Gastroesophageal sphincter (tissue), 4 donors: ENCODE measurements at regions not wholly inside any gene's neighbourhood (a gene's known extent, or its start where the extent isn't known, plus 50 kb on each side); places are given as distances from the start of the nearest gene placed in this dataset.

Experiments
- ATAC-seq: fragments of 150-250 bp; one replicate; pipeline ENCODE4 v1.9.1; 2016; ENCODE audit warnings: mild to moderate bottlenecking, moderate library complexity
- H3K27ac ChIP-seq, 4 donors: fragments of 200-600 bp; sonication (generic) in 3 of 4; 1 replicate in 3 of 4; 2 replicates in 1 of 4; pipeline ENCODE4 v1.5.1; 2016 to 2019
- H3K27me3 ChIP-seq: fragments of 200-600 bp; sonication (generic); one replicate; pipeline ENCODE4 v1.5.1; 2019
- H3K36me3 ChIP-seq, 2 donors: fragments of 200-600 bp; sonication (generic); one replicate each; pipeline ENCODE4 v1.5.1; 2019; ENCODE audit warnings: control low read depth in 1 of 2
- H3K4me1 ChIP-seq, 3 donors: fragments of 200-600 bp; sonication (generic); 1 replicate in 2 of 3; 2 replicates in 1 of 3; pipeline ENCODE4 v1.5.1; 2016 to 2019; ENCODE audit warnings: control low read depth in 2 of 3
- H3K4me3 ChIP-seq, 2 donors: fragments of 200-600 bp; sonication (generic); one replicate each; pipeline ENCODE4 v1.5.1; 2019; ENCODE audit warnings: mild to moderate bottlenecking in 1 of 2, moderate library complexity in 1 of 2
- H3K9me3 ChIP-seq, 3 donors: fragments of 200-600 bp; sonication (generic); one replicate each; pipeline ENCODE4 v1.5.1; 2017 to 2019; ENCODE audit warnings: control low read depth in 2 of 3
- CTCF ChIP-seq, 4 experiments: fragments of 200-600 bp in 2 of 4; fragments of 450-650 bp in 2 of 4; sonication (generic) in 1 of 4; IDR thresholded peaks; one replicate each; pipeline ENCODE4 v1.5.1; 2017 to 2019; ENCODE audit warnings: antibody characterized with exemption in 4 of 4, mild to moderate bottlenecking in 2 of 4, moderate library complexity in 2 of 4
- EP300 ChIP-seq: sonication (generic); formaldehyde crosslinking; IDR thresholded peaks from one replicate; pipeline ENCODE4 v1.6.1; 2017; ENCODE audit warnings: antibody characterized with exemption, mild to moderate bottlenecking
- POLR2A ChIP-seq, 2 donors: fragments of 450-650 bp; IDR thresholded peaks; one replicate each; pipeline ENCODE4 v1.6.1; 2017; ENCODE audit warnings: antibody characterized with exemption in 2 of 2, mild to moderate bottlenecking in 2 of 2, moderate library complexity in 1 of 2
- POLR2AphosphoS5 ChIP-seq: sonication (generic); formaldehyde crosslinking; IDR thresholded peaks from one replicate; pipeline ENCODE4 v1.6.1; 2017; ENCODE audit warnings: antibody characterized with exemption
- WGBS, 2 donors: methylation state at CpG; one replicate each; pipeline ENCODE4 v1.1.5; 2018; ENCODE audit warnings: low coverage in 1 of 2; 5-methylcytosine and 5-hydroxymethylcytosine counted together

- no peaks in the 10 kb centered on the region for H3K4me1 ChIP-seq
- WGBS, 2 donors, result 40 to 63% methylated on average over 6 to 9 of the region's 10 CpGs
- H3K4me3 ChIP-seq, result no peak overlapping the region
- no peak for ATAC-seq
- TF ChIP-seq EP300, result no peak
- no peak for TF ChIP-seq CTCF (IDR thresholded peaks at IDR 0.05)
- TF ChIP-seq POLR2A (IDR thresholded peaks at IDR 0.05), result no peak
- no peak for TF ChIP-seq POLR2AphosphoS5
- no peaks in the 10 kb centered on the region for H3K27me3 ChIP-seq
- H3K27ac ChIP-seq, result no peak overlapping the region
- no peaks in the 10 kb centered on the region for H3K36me3 ChIP-seq
- no peaks in the 10 kb centered on the region for H3K9me3 ChIP-seq
Observed at GRCh38 chrX:6374556-6374955, 145.9 kb upstream of the NLGN4X start.

GRCh38 chrX:6372981-6373380 lies 144.3 kb upstream of the NLGN4X start:
- 83 to 100% methylated on average over 1 of the region's 1 CpG for WGBS, 2 donors
- no peak overlapping the region for H3K4me3 ChIP-seq
- H3K27ac ChIP-seq, result no peak overlapping the region
- no peaks in the 10 kb centered on the region for H3K4me1 ChIP-seq
- no peaks in the 10 kb centered on the region for H3K36me3 ChIP-seq
- no peaks in the 10 kb centered on the region for H3K27me3 ChIP-seq
- TF ChIP-seq POLR2AphosphoS5 (no peak), EP300 (no peak), POLR2A (IDR thresholded peaks at IDR 0.05) (no peak), CTCF (IDR thresholded peaks at IDR 0.05) (no peak)
- no peaks in the 10 kb centered on the region for H3K9me3 ChIP-seq
- ATAC-seq, result no peak

GRCh38 chrX:6371353-6371752 lies 142.7 kb upstream of the NLGN4X start:
- no peaks in the 10 kb centered on the region for H3K9me3 ChIP-seq
- H3K27ac ChIP-seq, result no peak overlapping the region
- 80 to 82% methylated on average over 1 to 2 of the region's 3 CpGs for WGBS, 2 donors
- no peaks in the 10 kb centered on the region for H3K27me3 ChIP-seq
- TF ChIP-seq POLR2A (IDR thresholded peaks at IDR 0.05) (no peak), CTCF (IDR thresholded peaks at IDR 0.05) (no peak)
- H3K4me1 ChIP-seq, result no peaks in the 10 kb centered on the region
- H3K4me3 ChIP-seq, result no peak overlapping the region
- no peak for ATAC-seq
- H3K36me3 ChIP-seq, result no peaks in the 10 kb centered on the region

GRCh38 chrX:6363188-6363587 lies 134.5 kb upstream of the NLGN4X start:
- Histone ChIP-seq H3K4me3 (no peak overlapping the region), H3K27ac (no peak overlapping the region), H3K27me3 (no peaks in the 10 kb centered on the region), H3K4me1 (no peaks in the 10 kb centered on the region), H3K36me3 (no peaks in the 10 kb centered on the region), H3K9me3 (no peaks in the 10 kb centered on the region)
- WGBS, 2 donors, result 22 to 49% methylated on average over 4 of the region's 4 CpGs
- no peak for TF ChIP-seq EP300
- no peak for TF ChIP-seq POLR2A (IDR thresholded peaks at IDR 0.05)
- no peak for TF ChIP-seq CTCF (IDR thresholded peaks at IDR 0.05)
- no peak for TF ChIP-seq POLR2AphosphoS5
- no peak for ATAC-seq

GRCh38 chrX:6325437-6325836 lies 96.8 kb upstream of the NLGN4X start:
- WGBS, 2 donors, result 72 to 76% methylated on average over 2 to 3 of the region's 4 CpGs
- H3K27ac ChIP-seq, result no peak overlapping the region
- ATAC-seq, result no peak

More at GRCh38 chrX:6325437-6325836, 96.8 kb upstream of the NLGN4X start:
- TF ChIP-seq EP300, result no peak
- TF ChIP-seq POLR2A (IDR thresholded peaks at IDR 0.05), result no peak
- TF ChIP-seq POLR2AphosphoS5, result no peak
- TF ChIP-seq CTCF (IDR thresholded peaks at IDR 0.05), result no peak
- no peak overlapping the region for H3K4me3 ChIP-seq
- H3K27me3 ChIP-seq, result no peaks in the 10 kb centered on the region
- H3K36me3 ChIP-seq, result no peaks in the 10 kb centered on the region
- no peaks in the 10 kb centered on the region for H3K9me3 ChIP-seq
- H3K4me1 ChIP-seq, result no peaks in the 10 kb centered on the region
